ENCODE measurements at regions not wholly inside any gene's neighbourhood (a gene's known extent, or its start where the extent isn't known, plus 50 kb on each side); places are given as distances from the start of the nearest gene placed in this dataset.

DNA sequence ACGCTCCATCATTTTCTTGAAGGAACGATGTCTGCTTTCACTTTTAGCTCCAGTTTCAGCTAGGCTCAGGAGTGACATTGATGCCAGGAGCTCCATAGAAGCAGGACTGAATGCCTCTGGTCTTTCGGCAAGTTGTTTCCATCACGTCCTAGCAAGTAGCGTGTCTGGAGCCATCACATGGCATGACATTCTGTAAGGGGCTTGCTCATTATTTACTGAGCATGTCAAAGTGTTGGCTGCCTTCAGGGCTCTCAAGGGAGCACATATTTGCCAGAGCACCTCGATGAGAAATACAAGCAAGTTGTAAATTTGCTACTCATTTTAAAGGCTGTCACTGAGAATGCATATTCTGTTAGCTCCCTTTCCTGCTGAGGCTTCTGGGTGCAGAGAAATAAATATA is 131.0 kb upstream of the ITGB1 start:
- Mint-ChIP-seq H3K9me3 (peaks cover 10 to 14% of the 10 kb centered on the region in 2 experiments; a peak in 4 of 5 replicates), H3K4me3 (no peak overlapping the region), H3K27ac (no peak overlapping the region), H3K36me3 (ENCODE audit: insufficient read depth in 1 of 3, low read depth in 3 of 3) (peaks cover 4 to 19% (median 9%) of the 10 kb centered on the region in 3 experiments), H3K27me3 (ENCODE audit: low read depth) (no peaks in the 10 kb centered on the region), H3K4me1 (peaks cover 3 to 7% of the 10 kb centered on the region in 2 experiments)
- H3K56ac ChIP-seq (ENCODE audit: insufficient read length, low read depth, low read length) = no peak overlapping the region
- no peak overlapping the region for H2BK20ac ChIP-seq (ENCODE audit: low read depth, low read length, poor library complexity, severe bottlenecking)
- no peaks in the 10 kb centered on the region for H4K20me1 ChIP-seq (ENCODE audit: control insufficient read depth, insufficient read depth, insufficient read length)
- H3K23me2 ChIP-seq (ENCODE audit: insufficient read length, low read depth, low read length, poor library complexity, severe bottlenecking) = no peaks in the 10 kb centered on the region
- no peak overlapping the region for H2BK12ac ChIP-seq (ENCODE audit: insufficient read length, low read depth, low read length)
- H3T11ph ChIP-seq (ENCODE audit: low read length) = no peak overlapping the region
- H3K4me2 ChIP-seq (ENCODE audit: insufficient read depth, insufficient read length, low read length) = no peak overlapping the region
- no peak overlapping the region for H4K91ac ChIP-seq (ENCODE audit: insufficient read length, low read depth, low read length)
- no peak for DNase-seq
- H3K79me1 ChIP-seq (ENCODE audit: insufficient read depth, low read depth, low read length, poor library complexity, severe bottlenecking) = no peaks in the 10 kb centered on the region
- H2AK5ac ChIP-seq (ENCODE audit: insufficient read length, low read length) = no peak overlapping the region
- no peak overlapping the region for H3K4ac ChIP-seq (ENCODE audit: low read depth, low read length)
- H3K4me1 ChIP-seq (ENCODE audit: insufficient read depth, low read length) = no peaks in the 10 kb centered on the region
- no peak overlapping the region for H3K18ac ChIP-seq (ENCODE audit: insufficient read length, low read depth, low read length)
- H3K79me2 ChIP-seq (ENCODE audit: insufficient read depth, low read length) = no peaks in the 10 kb centered on the region
- no CpG with 5 or more reads among the region's 6 CpGs for WGBS (ENCODE audit: extremely low coverage, insufficient read length, low lambda C conversion rate)
- no peak overlapping the region for H4K8ac ChIP-seq (replicated peaks; ENCODE audit: insufficient read length, low read depth, low read length)
- no peak overlapping the region for H2AFZ ChIP-seq (ENCODE audit: low read length)
- H2BK15ac ChIP-seq (ENCODE audit: low read depth, low read length) = no peak overlapping the region
- H3K27ac ChIP-seq (ENCODE audit: insufficient read length, low read depth, low read length) = no peak overlapping the region
- H3K27me3 ChIP-seq (ENCODE audit: insufficient read depth, low read length) = no peaks in the 10 kb centered on the region
- H2BK5ac ChIP-seq (ENCODE audit: insufficient read length, low read length) = no peak overlapping the region
- no peak for TF ChIP-seq CTCF (conservative IDR thresholded peaks at IDR 0.05)
- no peak overlapping the region for H2BK120ac ChIP-seq (ENCODE audit: low read depth, low read length, poor library complexity, severe bottlenecking)
- H4K5ac ChIP-seq (ENCODE audit: insufficient read length, low read depth, low read length) = no peak overlapping the region
- no peak overlapping the region for H3K14ac ChIP-seq (ENCODE audit: insufficient read depth, low read length)
- no peaks in the 10 kb centered on the region for H3K9me3 ChIP-seq (ENCODE audit: control insufficient read depth, low read depth, low read length)
- H3K9ac ChIP-seq (ENCODE audit: extremely low read depth, insufficient read length, low read length) = no peak overlapping the region
- H3K23ac ChIP-seq (ENCODE audit: insufficient read length, low read depth, low read length) = no peak overlapping the region

Measured in H9 (cell line).